Heart left ventricle (tissue), 13 donors: ENCODE measurements at regions not wholly inside any gene's neighbourhood (a gene's known extent, or its start where the extent isn't known, plus 50 kb on each side); places are given as distances from the start of the nearest gene placed in this dataset.
"Not testable (repeated sequence)": the region's sequence is repeated elsewhere in the genome, so short reads cannot be mapped to it uniquely, and the experiment has no call there.

Experiments used
- POLR2A ChIP-seq, 2 donors: fragments of 450-650 bp; IDR thresholded peaks; one replicate each; pipeline ENCODE4 v1.6.1; 2017; ENCODE audit warnings: antibody characterized with exemption in 2 of 2, mild to moderate bottlenecking in 2 of 2, moderate library complexity in 2 of 2
- TF ChIP-seq, protein P1 (sequence below), 12 donors: fragments of 200-600 bp; sonication (generic) in 4 of 12; IDR thresholded peaks; one replicate each; pipeline versions ENCODE4 v1.5.0 to v1.8.0; 2018 to 2022; ENCODE audit warnings: antibody characterized with exemption in 12 of 12, mild to moderate bottlenecking in 5 of 12
- donor health status: ischemic (EF 13 %, LVEDD 7.1; RV severe dilation, severe dysfunction).
- donor health status: DM: no; HTN: yes; CAD: no.
- donor health status: DM: no; HTN: no; CAD: no.
- donor health status: ischemic (EF 25% LVEDD 6.9; RV normal size, moderate dysfunction).
- donor health status: ischemic (EF 25% LVEDD 5.7; RV mildly dilated, moderate dysfunction).
- donor health status: ischemic (EF 35%, LVEDD 5.7; RV mildly dilated, moderate dysfunction).
- donor health status: nonischemic (EF 11% LVEDD 7.7; RV severe dilation, severe dysfunction).
- donor health status: DM: yes; HTN: yes; CAD: no.
- donor health status: PGD.
- donor health status: ischemic (EF 29% LVEDD 5.4; RV normal size, mild dysfunction).
- donor health status: nonischemic (EF 23%, LVEDD 6.1; RV moderate dilation, normal function).

DNA sequence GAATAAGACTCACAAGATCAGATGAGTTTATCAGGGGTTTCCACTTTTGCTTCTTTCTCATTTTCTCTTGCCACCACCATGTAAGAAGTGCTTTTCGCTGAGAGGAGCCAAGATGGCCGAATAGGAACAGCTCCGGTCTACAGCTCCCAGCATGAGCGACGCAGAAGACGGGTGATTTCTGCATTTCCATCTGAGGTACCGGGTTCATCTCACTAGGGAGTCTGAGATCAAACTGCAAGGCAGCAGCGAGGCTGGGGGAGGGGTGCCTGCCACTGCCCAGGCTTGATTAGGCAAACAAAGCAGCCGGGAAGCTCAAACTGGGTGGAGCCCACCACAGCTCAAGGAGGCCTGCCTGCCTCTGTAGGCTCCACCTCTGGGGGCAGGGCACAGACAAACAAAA, 285.1 kb downstream of the MATN1 start:
- TF ChIP-seq, protein P1, sequence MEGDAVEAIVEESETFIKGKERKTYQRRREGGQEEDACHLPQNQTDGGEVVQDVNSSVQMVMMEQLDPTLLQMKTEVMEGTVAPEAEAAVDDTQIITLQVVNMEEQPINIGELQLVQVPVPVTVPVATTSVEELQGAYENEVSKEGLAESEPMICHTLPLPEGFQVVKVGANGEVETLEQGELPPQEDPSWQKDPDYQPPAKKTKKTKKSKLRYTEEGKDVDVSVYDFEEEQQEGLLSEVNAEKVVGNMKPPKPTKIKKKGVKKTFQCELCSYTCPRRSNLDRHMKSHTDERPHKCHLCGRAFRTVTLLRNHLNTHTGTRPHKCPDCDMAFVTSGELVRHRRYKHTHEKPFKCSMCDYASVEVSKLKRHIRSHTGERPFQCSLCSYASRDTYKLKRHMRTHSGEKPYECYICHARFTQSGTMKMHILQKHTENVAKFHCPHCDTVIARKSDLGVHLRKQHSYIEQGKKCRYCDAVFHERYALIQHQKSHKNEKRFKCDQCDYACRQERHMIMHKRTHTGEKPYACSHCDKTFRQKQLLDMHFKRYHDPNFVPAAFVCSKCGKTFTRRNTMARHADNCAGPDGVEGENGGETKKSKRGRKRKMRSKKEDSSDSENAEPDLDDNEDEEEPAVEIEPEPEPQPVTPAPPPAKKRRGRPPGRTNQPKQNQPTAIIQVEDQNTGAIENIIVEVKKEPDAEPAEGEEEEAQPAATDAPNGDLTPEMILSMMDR (IDR thresholded peaks at IDR 0.05): not testable (repeated sequence)
- not testable (repeated sequence) for TF ChIP-seq POLR2A (IDR thresholded peaks at IDR 0.05)
